Gastroesophageal sphincter (tissue), 3 donors: ENCODE measurements at regions not wholly inside any gene's neighbourhood (a gene's known extent, or its start where the extent isn't known, plus 50 kb on each side); places are given as distances from the start of the nearest gene placed in this dataset.

Experiments
- CTCF ChIP-seq, 4 experiments: fragments of 200-600 bp in 2 of 4; fragments of 450-650 bp in 2 of 4; sonication (generic) in 1 of 4; IDR thresholded peaks; one replicate each; pipeline ENCODE4 v1.5.1; 2017 to 2019; ENCODE audit warnings: antibody characterized with exemption in 4 of 4, mild to moderate bottlenecking in 2 of 4, moderate library complexity in 2 of 4
- POLR2AphosphoS5 ChIP-seq: sonication (generic); formaldehyde crosslinking; IDR thresholded peaks from one replicate; pipeline ENCODE4 v1.6.1; 2017; ENCODE audit warnings: antibody characterized with exemption

- TF ChIP-seq POLR2AphosphoS5, result no peak
- TF ChIP-seq CTCF (IDR thresholded peaks at IDR 0.05), result no peak
These were observed 431.2 kb downstream of the GPM6A start for GRCh38 chr4:175380841-175381240.
